Aorta (tissue), 5 donors: ENCODE measurements at regions not wholly inside any gene's neighbourhood (a gene's known extent, or its start where the extent isn't known, plus 50 kb on each side); places are given as distances from the start of the nearest gene placed in this dataset.

Experiments
- ATAC-seq: fragments of 200-7000 bp; cut with Tn5 transposase; one replicate; pipeline ENCODE4 v1.9.1; 2022; ENCODE audit warnings: moderate library complexity; ENCODE audit not compliant: low FRiP score
- DNase-seq, 2 donors: peaks; one replicate each; pipeline ENCODE4 v3.0.0-alpha.2; 2020
- H3K27ac ChIP-seq, 2 donors: one replicate each; pipeline ENCODE4 v1.5.1; 2013; ENCODE audit warnings: low read length in 2 of 2, mild to moderate bottlenecking in 2 of 2, moderate library complexity in 2 of 2, control low read depth in 1 of 2, inconsistent platforms in 1 of 2, low read depth in 1 of 2
- H3K27me3 ChIP-seq, 2 donors: one replicate each; pipeline ENCODE4 v1.6.1; 2013; ENCODE audit warnings: control low read depth in 1 of 2, low read length in 1 of 2, mild to moderate bottlenecking in 1 of 2, moderate library complexity in 1 of 2; ENCODE audit not compliant: insufficient read depth in 2 of 2, control insufficient read depth in 1 of 2
- H3K36me3 ChIP-seq, 2 donors: one replicate each; pipeline ENCODE4 v1.6.1; 2013; ENCODE audit warnings: control low read depth in 1 of 2, low read length in 1 of 2, mild to moderate bottlenecking in 1 of 2; ENCODE audit not compliant: insufficient read depth in 2 of 2, control insufficient read depth in 1 of 2
- H3K4me1 ChIP-seq, 2 donors: one replicate each; pipeline ENCODE4 v1.6.1; 2013; ENCODE audit warnings: low read length in 2 of 2, control low read depth in 1 of 2, mild to moderate bottlenecking in 1 of 2, moderate library complexity in 1 of 2; ENCODE audit not compliant: insufficient read depth in 2 of 2, control insufficient read depth in 1 of 2
- H3K4me3 ChIP-seq, 2 donors: one replicate each; pipeline ENCODE4 v1.5.1; 2013; ENCODE audit warnings: low read length in 2 of 2, control low read depth in 1 of 2, mild to moderate bottlenecking in 1 of 2
- H3K9me3 ChIP-seq: one replicate; pipeline ENCODE4 v1.6.1; 2013; ENCODE audit warnings: mild to moderate bottlenecking, low read length; ENCODE audit not compliant: control insufficient read depth
- WGBS, 2 donors: extraction: QIAGEN DNeasy Blood & Tissue Kit; methylation state at CpG; one replicate each; pipeline ENCODE4 v1.1.7; 2013; 5-methylcytosine and 5-hydroxymethylcytosine counted together
- intact Hi-C, 2 donors: fragments of 100-400 bp; cut with DNase I; formaldehyde crosslinking; loops; one replicate each; pipeline versions ENCODE4 v1.14.2 to v1.15.0; 2022
- donor health status: healthy with polysubstance abuse.
- donor health status: Bipolar disorder and iron deficiency.
- donor health status: DM: no; HTN: no; CAD: no.
- donor health status: DM: no; HTN: no; CAD: no.
- donor health status: DM: yes; HTN: yes; CAD: no.

DNA sequence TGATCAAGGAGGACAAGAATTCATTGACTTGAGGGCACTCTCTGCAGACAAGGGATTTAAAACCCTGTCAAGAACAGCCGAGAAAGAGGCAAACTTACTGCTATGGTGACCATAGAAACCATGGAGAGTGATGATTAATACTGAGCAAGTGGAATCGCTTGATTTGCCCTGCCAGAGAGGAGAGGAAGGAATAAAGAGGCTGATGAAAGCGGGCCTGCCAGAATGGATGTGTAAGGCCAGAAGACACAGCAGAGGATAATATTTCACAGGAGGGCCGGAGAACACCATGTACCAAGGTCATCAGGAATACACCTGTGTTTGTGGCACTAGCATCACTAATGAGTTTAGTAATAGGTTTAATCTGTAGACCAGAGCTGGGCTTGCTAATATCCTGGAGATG, 221.8 kb upstream of the DCN start:
- intact Hi-C loops = no loop called here
- Histone ChIP-seq H3K27ac (no peak overlapping the region), H3K36me3 (no peaks in the 10 kb centered on the region), H3K4me1 (peaks cover 0 to 3% of the 10 kb centered on the region in 2 donors), H3K9me3 (peaks cover 2% of the 10 kb centered on the region), H3K4me3 (no peak overlapping the region), H3K27me3 (no peaks in the 10 kb centered on the region)
- ATAC-seq (no peak), DNase-seq (no peak)
- WGBS, 2 donors = 89% methylated on average over 4 of the region's 4 CpGs

DNA sequence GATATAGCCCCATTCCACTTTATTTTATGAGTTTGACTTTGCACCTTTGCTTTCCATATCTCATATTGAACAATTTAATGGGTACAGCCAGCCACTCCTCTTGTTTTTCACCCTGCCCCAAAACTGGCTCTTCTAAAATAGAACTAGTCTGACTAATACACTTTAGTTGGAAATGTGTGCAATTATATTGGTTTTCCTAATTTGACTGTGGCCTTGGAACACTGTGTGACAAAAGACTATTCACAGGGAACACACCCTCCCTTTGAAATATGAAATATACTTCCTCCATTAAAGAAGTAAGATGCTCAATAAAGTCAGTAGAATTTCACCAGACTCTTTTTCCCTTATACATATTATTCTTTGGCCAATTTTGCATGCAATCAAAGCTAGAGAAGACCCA, 218.6 kb upstream of the DCN start:
- H3K27me3 ChIP-seq = no peaks in the 10 kb centered on the region
- ATAC-seq (no peak), DNase-seq (no peak)
- H3K27ac ChIP-seq = no peak overlapping the region
- no peak overlapping the region for H3K4me3 ChIP-seq
- H3K4me1 ChIP-seq = peaks cover 0 to 3% of the 10 kb centered on the region in 2 donors
- intact Hi-C loops = no loop called here
- H3K36me3 ChIP-seq = no peaks in the 10 kb centered on the region
- H3K9me3 ChIP-seq = peaks cover 2% of the 10 kb centered on the region

DNA sequence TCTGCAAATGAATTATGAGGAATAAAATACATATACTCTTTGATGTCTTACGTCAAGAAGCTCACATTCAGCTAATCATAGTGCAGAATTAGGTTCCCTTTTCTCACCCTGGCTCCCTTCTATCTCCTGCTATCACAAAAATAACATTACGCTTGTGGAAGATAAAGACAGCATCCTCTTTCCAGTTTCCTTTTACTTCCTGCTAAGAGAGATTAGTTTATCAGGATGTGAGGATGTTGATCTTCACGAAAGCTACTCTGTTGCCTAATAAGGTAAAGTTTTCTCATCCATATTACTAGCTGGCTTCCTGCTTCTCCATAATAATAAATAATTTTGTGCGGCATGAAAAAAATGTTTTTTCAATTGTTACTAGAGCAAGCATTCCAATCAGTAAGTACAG, 217.7 kb upstream of the DCN start:
- Histone ChIP-seq H3K9me3 (no peaks in the 10 kb centered on the region), H3K4me1 (peaks cover 0 to 3% of the 10 kb centered on the region in 2 donors), H3K27me3 (no peaks in the 10 kb centered on the region), H3K36me3 (no peaks in the 10 kb centered on the region), H3K27ac (no peak overlapping the region), H3K4me3 (no peak overlapping the region)
- no peak for DNase-seq
- intact Hi-C loops = no loop called here
- WGBS, 2 donors = 32 to 35% methylated on average over 4 of the region's 4 CpGs
- no peak for ATAC-seq

DNA sequence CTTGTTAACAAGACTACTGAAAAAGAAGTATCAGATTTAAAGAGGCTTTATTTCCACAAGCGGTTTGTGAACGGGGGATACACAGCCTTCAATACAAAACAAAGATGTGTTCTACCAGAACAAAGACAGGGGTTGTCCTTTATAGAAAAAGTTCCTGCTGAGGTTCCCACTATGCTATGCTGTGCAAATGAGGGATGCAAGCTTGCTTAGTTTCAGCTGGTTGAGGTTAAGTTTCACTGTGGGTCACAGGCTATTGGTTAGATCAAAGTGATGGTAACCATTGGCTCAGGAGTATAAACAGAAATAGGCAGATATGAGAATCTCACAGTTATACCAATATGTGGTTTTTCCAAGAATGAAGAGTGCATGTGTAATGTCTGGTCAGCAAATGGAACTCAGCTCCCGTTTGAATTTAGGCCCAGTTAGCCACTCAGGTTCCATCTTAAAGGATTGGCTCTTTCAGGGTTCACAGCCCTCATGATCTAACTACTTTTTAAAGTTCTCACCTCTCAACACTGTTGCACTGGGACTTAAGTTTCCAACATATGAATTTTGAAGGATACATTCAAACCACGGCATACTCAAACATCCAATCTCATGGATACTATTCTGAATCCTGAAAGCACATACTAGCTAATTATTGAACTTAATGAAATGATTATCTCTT, 215.4 kb upstream of the DCN start:
- no peak for ATAC-seq
- H3K27me3 ChIP-seq = no peaks in the 10 kb centered on the region

DNA sequence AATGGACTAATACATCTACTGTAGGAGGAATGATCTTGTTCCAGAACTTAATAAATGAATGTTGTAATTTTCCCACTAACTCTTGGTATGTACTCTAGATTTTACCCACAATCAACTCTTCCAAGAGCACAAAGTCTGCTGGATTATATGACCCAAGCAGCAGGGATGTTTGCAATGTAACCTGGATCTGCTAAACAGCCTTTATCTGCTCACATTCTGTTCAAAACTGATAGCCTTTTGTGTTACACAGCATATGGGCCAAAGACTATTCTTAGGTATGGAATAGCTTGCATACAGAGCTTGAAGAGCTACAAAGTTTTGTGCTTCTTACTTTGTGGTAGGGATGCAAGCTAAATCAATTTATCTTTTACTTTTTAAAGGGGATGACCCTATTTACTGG, 213.7 kb upstream of the DCN start:
- Histone ChIP-seq H3K4me1 (no peaks in the 10 kb centered on the region), H3K36me3 (no peaks in the 10 kb centered on the region), H3K27ac (no peak overlapping the region), H3K9me3 (peaks cover 1% of the 10 kb centered on the region), H3K4me3 (no peak overlapping the region), H3K27me3 (no peaks in the 10 kb centered on the region)
- intact Hi-C loops = no loop called here
- DNase-seq (no peak), ATAC-seq (no peak)

More for the DNA sequence above, 215.4 kb upstream of the DCN start:
- intact Hi-C loops = no loop called here
- H3K27ac ChIP-seq = no peak overlapping the region
- no peaks in the 10 kb centered on the region for H3K36me3 ChIP-seq
- WGBS, 2 donors = 96% methylated on average over 4 of the region's 4 CpGs
- no peaks in the 10 kb centered on the region for H3K9me3 ChIP-seq
- no peaks in the 10 kb centered on the region for H3K4me1 ChIP-seq
- no peak for DNase-seq
- no peak overlapping the region for H3K4me3 ChIP-seq

DNA sequence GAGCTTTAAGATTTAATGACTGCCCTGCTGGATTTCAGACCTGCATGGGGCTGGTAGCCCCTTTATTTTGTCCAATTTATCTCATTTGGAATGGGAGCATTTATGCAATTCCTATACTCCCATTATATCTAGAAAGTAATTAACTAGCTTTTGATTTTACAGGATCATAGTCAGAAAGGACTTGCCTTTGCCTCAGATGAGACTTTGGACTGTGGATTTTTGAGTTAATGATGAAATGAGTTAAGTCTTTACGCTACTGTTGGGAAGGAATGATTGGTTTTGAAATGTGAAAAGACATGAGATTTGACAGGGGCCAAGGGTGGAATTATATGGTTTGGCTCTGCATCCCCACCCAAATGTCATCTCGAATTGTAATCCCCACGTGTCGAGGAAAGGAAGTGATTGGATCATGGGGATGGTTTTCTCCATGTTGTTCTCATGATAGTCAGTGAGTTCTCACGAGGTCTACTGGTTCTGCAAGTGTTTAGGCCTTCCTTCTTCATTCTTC, 213.1 kb upstream of the DCN start:
- ATAC-seq (no peak), DNase-seq (no peak)
- intact Hi-C loops = no loop called here
- H3K4me3 ChIP-seq = no peak overlapping the region
- no peak overlapping the region for H3K27ac ChIP-seq
- H3K36me3 ChIP-seq = no peaks in the 10 kb centered on the region
- no peaks in the 10 kb centered on the region for H3K4me1 ChIP-seq
- peaks cover 1% of the 10 kb centered on the region for H3K9me3 ChIP-seq
- WGBS, 2 donors = 73 to 76% methylated on average over 5 of the region's 5 CpGs
- no peaks in the 10 kb centered on the region for H3K27me3 ChIP-seq

DNA sequence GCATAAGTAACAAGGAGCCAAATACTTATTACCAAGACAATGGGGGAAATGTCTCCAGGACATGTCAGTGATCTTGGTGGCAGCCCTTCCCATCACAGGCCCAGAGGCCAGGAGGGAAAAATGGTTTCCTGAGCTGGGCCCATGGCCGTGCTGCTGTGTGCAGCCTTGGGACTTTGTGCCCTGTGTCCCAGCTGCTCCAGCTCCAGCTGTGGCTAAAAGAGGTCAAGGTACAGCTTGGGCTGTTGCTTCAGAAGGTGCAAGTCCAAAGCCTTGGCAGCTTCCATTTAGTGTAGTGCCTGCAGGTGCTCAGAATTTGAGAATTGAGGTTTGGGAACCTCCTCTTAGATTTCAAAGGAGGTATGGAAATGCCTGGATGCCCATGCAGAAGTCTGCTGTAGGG, 212.3 kb upstream of the DCN start:
- no peak overlapping the region for H3K4me3 ChIP-seq
- no peak overlapping the region for H3K27ac ChIP-seq
- H3K9me3 ChIP-seq = peaks cover 1% of the 10 kb centered on the region
- no peaks in the 10 kb centered on the region for H3K27me3 ChIP-seq
- 96 to 100% methylated on average over 1 of the region's 1 CpG for WGBS, 2 donors
- H3K4me1 ChIP-seq = no peaks in the 10 kb centered on the region
- intact Hi-C loops = no loop called here
- no peaks in the 10 kb centered on the region for H3K36me3 ChIP-seq
- ATAC-seq (no peak), DNase-seq (no peak)

DNA sequence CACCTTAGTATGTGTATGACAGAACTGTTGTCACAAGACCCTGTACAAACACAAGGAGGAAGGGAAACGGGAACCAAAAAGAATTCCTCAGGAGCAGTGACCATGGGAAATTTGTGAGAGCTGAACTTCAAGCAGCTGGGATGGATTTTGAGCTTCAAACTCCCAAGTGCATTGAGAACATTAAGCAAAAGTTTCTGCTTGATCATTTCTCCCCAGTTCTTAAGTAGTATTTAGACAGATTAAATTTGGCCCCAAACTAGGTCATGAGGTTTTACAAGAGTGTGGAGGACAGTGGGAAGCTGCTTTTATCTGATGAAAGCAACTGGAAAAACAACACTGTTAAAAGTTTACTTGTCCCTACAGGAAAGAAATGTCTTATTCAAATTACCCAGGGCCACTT, 206.0 kb upstream of the DCN start:
- no peak overlapping the region for H3K4me3 ChIP-seq
- no peaks in the 10 kb centered on the region for H3K36me3 ChIP-seq
- H3K27ac ChIP-seq = no peak overlapping the region
- no peak for ATAC-seq
- no peak for DNase-seq
- no peaks in the 10 kb centered on the region for H3K4me1 ChIP-seq
- 8 to 10% methylated on average over 1 of the region's 1 CpG for WGBS, 2 donors
- peaks cover 1% of the 10 kb centered on the region for H3K9me3 ChIP-seq
- no peaks in the 10 kb centered on the region for H3K27me3 ChIP-seq
- intact Hi-C loops = loop anchor here in 1 of 2 donors (10.0 kb wide), 1 partner anchor 116 kb away; no protein-coding TSS in a partner anchor

DNA sequence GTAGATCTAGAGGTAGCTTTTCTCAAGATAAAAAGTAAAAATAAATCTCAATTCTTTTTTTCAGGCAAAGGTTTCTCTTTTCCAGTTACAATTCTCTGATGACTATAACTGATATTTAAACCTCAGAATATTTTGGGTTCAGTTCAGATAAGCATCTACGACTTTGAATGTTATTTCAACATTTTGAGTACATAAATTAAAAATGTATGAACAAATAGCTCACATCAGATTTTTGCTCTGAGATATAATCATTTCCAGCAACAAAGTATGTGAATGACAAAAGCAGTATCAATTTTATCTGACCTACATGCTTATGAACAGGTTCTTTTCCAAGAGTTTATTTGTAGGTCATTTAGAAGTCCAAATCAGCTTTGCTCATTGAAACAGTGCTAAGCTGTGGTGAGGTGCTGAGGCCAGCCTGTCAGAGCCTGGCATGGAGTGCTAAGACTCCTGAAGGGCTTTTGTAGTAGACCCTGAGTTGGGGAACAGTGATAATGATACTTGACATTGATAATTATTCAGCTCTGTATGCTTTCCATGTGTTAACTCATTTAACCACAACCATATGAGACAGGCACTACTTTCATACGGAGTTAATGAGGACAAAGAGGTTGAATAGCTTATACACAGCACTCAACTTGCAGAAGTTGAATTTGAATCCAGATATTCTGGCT, 205.0 kb upstream of the DCN start:
- Histone ChIP-seq H3K4me1 (no peaks in the 10 kb centered on the region), H3K27me3 (no peaks in the 10 kb centered on the region), H3K36me3 (no peaks in the 10 kb centered on the region), H3K27ac (no peak overlapping the region), H3K9me3 (peaks cover under 1% of the 10 kb centered on the region), H3K4me3 (no peak overlapping the region)
- DNase-seq = no peak
- intact Hi-C loops = loop anchor here in 1 of 2 donors (10.0 kb wide), 1 partner anchor 117 kb away; no protein-coding TSS in a partner anchor
- ATAC-seq = no peak
- WGBS, 2 donors = 66 to 69% methylated on average over 2 of the region's 2 CpGs
